Fibroblast of lung (primary cell): ENCODE measurements at regions not wholly inside any gene's neighbourhood (a gene's known extent, or its start where the extent isn't known, plus 50 kb on each side); places are given as distances from the start of the nearest gene placed in this dataset.

Source experiments
- DNase-seq, 2 donors: peaks; one replicate each; pipeline versions ENCODE4 v3.0.0 to v3.0.0-alpha.2; 2010; ENCODE audit warnings: low read depth in 2 of 2
- H2AFZ ChIP-seq: 2 replicates; pipeline ENCODE4 v1.5.1; 2012; ENCODE audit warnings: low read length, control low read depth, inconsistent platforms
- H3K27ac ChIP-seq: 2 replicates; pipeline ENCODE4 v1.5.1; 2011; ENCODE audit warnings: low read length, control low read depth; ENCODE audit not compliant: insufficient read depth
- H3K27me3 ChIP-seq: 2 replicates; pipeline ENCODE4 v1.5.1; 2011; ENCODE audit warnings: mild to moderate bottlenecking, low read length; ENCODE audit not compliant: control insufficient read depth, insufficient read depth
- H3K36me3 ChIP-seq: 2 replicates; pipeline ENCODE4 v1.5.1; 2011; ENCODE audit warnings: low read length; ENCODE audit not compliant: control insufficient read depth, insufficient read depth
- H3K4me1 ChIP-seq: 2 replicates; pipeline ENCODE4 v1.5.1; 2011; ENCODE audit warnings: low read length; ENCODE audit not compliant: control insufficient read depth, insufficient read depth; ENCODE audit errors: extremely low read depth
- H3K4me2 ChIP-seq: 2 replicates; pipeline ENCODE4 v1.5.1; 2011; ENCODE audit warnings: low read length, control low read depth; ENCODE audit not compliant: insufficient read depth; ENCODE audit errors: extremely low read depth
- H3K4me3 ChIP-seq, 4 experiments: fragments of 200-600 bp in 1 of 4; sonication (generic) in 1 of 4; replicated peaks in 1 of 4; 2 replicates each; pipeline ENCODE4 v1.5.1; 2011 to 2016; ENCODE audit warnings: low read length in 4 of 4, low read depth in 3 of 4, mild to moderate bottlenecking in 3 of 4, control low read depth in 2 of 4, inconsistent platforms in 1 of 4, mixed read lengths in 1 of 4; ENCODE audit not compliant: insufficient read depth in 1 of 4; ENCODE audit errors: control extremely low read depth in 1 of 4
- H3K79me2 ChIP-seq: 2 replicates; pipeline ENCODE4 v1.5.1; 2012; ENCODE audit warnings: mild to moderate bottlenecking, low read length, inconsistent platforms; ENCODE audit not compliant: control insufficient read depth, insufficient read depth
- H3K9ac ChIP-seq: 2 replicates; pipeline ENCODE4 v1.5.1; 2011; ENCODE audit warnings: mild to moderate bottlenecking, low read length, control low read depth; ENCODE audit not compliant: insufficient read depth
- H3K9me3 ChIP-seq: 2 replicates; pipeline ENCODE4 v1.5.1; 2012; ENCODE audit warnings: low read depth, low read length; ENCODE audit not compliant: control insufficient read depth, insufficient read depth
- H4K20me1 ChIP-seq: 2 replicates; pipeline ENCODE4 v1.5.1; 2011; ENCODE audit warnings: low read length; ENCODE audit not compliant: control insufficient read depth, insufficient read depth; ENCODE audit errors: extremely low read depth
- CTCF ChIP-seq, 2 donors: IDR thresholded peaks in 1 of 2; conservative IDR thresholded peaks in 1 of 2; 1 replicate in 1 of 2; 2 replicates in 1 of 2; pipeline ENCODE4 v1.5.1; 2011 to 2012; ENCODE audit warnings: low read length in 2 of 2, control low read depth in 1 of 2, inconsistent platforms in 1 of 2, low read depth in 1 of 2, mild to moderate bottlenecking in 1 of 2
- EZH2 ChIP-seq: IDR thresholded peaks from 2 replicates; pipeline ENCODE4 v1.5.1; 2012; ENCODE audit warnings: low read length, control low read depth, mild to moderate bottlenecking; ENCODE audit errors: missing control alignments

DNA sequence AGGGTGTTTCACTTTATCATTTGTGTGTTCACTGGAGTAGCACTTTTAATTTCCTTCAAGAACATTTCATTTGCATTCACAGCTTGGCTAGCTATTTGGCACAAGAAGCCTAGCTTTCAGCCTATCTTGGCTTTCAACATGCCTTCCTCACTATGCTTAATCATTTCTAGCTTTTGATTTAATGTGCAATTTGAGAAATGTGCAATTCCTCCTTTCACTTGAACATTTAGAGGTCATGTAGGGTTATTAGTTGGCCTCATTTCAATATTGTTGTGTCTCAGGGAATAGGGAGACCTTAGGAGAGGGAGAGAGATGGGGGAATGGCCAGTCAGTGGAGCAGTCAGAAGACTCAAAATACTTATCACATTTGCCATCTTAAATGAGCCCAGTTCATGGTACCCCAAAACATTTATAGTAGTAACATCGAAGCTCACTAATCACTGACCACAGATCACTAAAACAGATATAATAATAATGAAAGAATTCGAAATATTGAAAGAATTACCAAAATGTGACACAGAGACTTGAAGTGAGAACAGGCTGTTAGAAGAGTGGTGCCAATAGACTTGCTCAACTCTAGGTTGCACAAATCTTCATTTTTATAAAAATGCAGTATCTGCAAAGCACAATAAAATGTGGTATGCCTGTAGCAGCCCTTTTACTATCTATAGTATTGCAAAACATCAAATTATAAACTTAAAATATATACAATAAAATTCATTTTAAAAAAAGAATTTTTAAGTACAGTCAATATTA, 561.2 kb downstream of the METTL4 start:
- Histone ChIP-seq H2AFZ (no peak overlapping the region), H3K36me3 (no peaks in the 10 kb centered on the region), H3K27ac (no peak overlapping the region), H3K79me2 (no peaks in the 10 kb centered on the region), H3K4me3 (no peak overlapping the region), H3K4me1 (no peaks in the 10 kb centered on the region), H3K27me3 (no peaks in the 10 kb centered on the region), H3K4me2 (no peak overlapping the region), H3K9me3 (no peaks in the 10 kb centered on the region), H4K20me1 (no peaks in the 10 kb centered on the region), H3K9ac (no peak overlapping the region)
- DNase-seq: no peak
- TF ChIP-seq CTCF (conservative IDR thresholded peaks at IDR 0.05 in 1 of 2, IDR thresholded peaks at IDR 0.05 in 1 of 2; ENCODE audit: low read depth in 1 of 2, low read length in 2 of 2) (no peak), EZH2 (no peak)

DNA sequence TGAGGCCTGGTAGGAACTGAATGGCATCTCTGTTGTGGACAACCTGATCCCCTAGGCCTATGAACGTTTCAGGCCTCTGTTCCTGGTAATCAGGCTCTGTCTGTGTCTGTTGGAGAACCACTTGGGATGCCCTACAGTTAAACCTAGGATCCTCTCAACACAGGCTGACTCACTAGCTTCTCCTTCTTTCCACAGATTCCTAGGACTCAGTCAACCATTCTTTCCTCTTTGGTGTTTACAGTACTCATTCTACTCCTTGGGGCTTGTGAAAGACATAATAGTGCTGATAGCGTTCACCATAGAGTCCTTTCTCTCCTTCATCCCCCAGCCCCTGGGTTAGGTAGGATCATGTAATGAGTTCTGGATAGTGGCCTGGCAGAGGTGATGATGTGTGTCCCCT, 544.3 kb downstream of the METTL4 start:
- no peak overlapping the region for H3K27ac ChIP-seq
- no peaks in the 10 kb centered on the region for H3K9me3 ChIP-seq
- TF ChIP-seq EZH2 (no peak), CTCF (conservative IDR thresholded peaks at IDR 0.05 in 1 of 2, IDR thresholded peaks at IDR 0.05 in 1 of 2; ENCODE audit: low read depth in 1 of 2, low read length in 2 of 2) (no peak)
- no peaks in the 10 kb centered on the region for H4K20me1 ChIP-seq
- no peak overlapping the region for H3K4me3 ChIP-seq
- H2AFZ ChIP-seq: no peak overlapping the region
- no peaks in the 10 kb centered on the region for H3K4me1 ChIP-seq
- no peak overlapping the region for H3K4me2 ChIP-seq
- no peaks in the 10 kb centered on the region for H3K36me3 ChIP-seq
- no peaks in the 10 kb centered on the region for H3K27me3 ChIP-seq
- H3K9ac ChIP-seq: no peak overlapping the region
- peak in 1 of 2 donors; percentile 23 for DNase-seq
- no peaks in the 10 kb centered on the region for H3K79me2 ChIP-seq

- no peak for TF ChIP-seq CTCF (conservative IDR thresholded peaks at IDR 0.05 in 1 of 2, IDR thresholded peaks at IDR 0.05 in 1 of 2; ENCODE audit: low read depth in 1 of 2, low read length in 2 of 2)
- no peak for TF ChIP-seq EZH2
- Histone ChIP-seq H3K27ac (no peak overlapping the region), H3K4me2 (no peak overlapping the region), H3K4me3 (no peak overlapping the region), H3K9me3 (no peaks in the 10 kb centered on the region), H3K4me1 (no peaks in the 10 kb centered on the region), H3K9ac (no peak overlapping the region), H2AFZ (no peak overlapping the region), H3K36me3 (no peaks in the 10 kb centered on the region), H3K27me3 (no peaks in the 10 kb centered on the region), H3K79me2 (no peaks in the 10 kb centered on the region), H4K20me1 (no peaks in the 10 kb centered on the region)
- no peak for DNase-seq
Measured at GRCh38 chr18:2027756-2028155, 543.5 kb downstream of the METTL4 start.
